Natural killer cell (primary cell): ENCODE measurements at regions not wholly inside any gene's neighbourhood (a gene's known extent, or its start where the extent isn't known, plus 50 kb on each side); places are given as distances from the start of the nearest gene placed in this dataset.

Source experiments
- ATAC-seq, 3 donors: fragments of 150-1000 bp in 2 of 3; fragments of 200-7000 bp in 1 of 3; cut with Tn5 transposase; 1 replicate in 1 of 3; 2 replicates in 2 of 3; pipeline ENCODE4 v1.10.0; 2021; ENCODE audit warnings: mild to moderate bottlenecking in 2 of 3, moderate library complexity in 2 of 3
- DNase-seq, 2 donors: peaks; one replicate each; pipeline versions ENCODE4 v3.0.0 to v3.0.0-alpha.2; 2013 to 2021; ENCODE audit warnings: mixed read lengths in 1 of 2
- H3K27ac ChIP-seq: one replicate; pipeline ENCODE4 v1.5.1; 2013; ENCODE audit warnings: mild to moderate bottlenecking, low read length
- H3K27me3 ChIP-seq: one replicate; pipeline ENCODE4 v1.6.1; 2013; ENCODE audit warnings: low read length; ENCODE audit not compliant: control insufficient read depth, insufficient read depth
- H3K36me3 ChIP-seq: one replicate; pipeline ENCODE4 v1.6.1; 2013; ENCODE audit warnings: low read length; ENCODE audit not compliant: control insufficient read depth, insufficient read depth
- H3K4me1 ChIP-seq: one replicate; pipeline ENCODE4 v1.6.1; 2013; ENCODE audit warnings: low read length; ENCODE audit not compliant: control insufficient read depth, insufficient read depth
- H3K4me3 ChIP-seq: one replicate; pipeline ENCODE4 v1.5.1; 2013; ENCODE audit warnings: low read length
- H3K9me3 ChIP-seq: one replicate; pipeline ENCODE4 v1.6.1; 2013; ENCODE audit warnings: low read length; ENCODE audit not compliant: control insufficient read depth, insufficient read depth
- H3K27ac Mint-ChIP-seq, 2 donors: one replicate each; pipeline ENCODE4 v1.8.0; 2022; ENCODE audit warnings: mild to moderate bottlenecking in 2 of 2, mixed read lengths in 2 of 2, moderate library complexity in 1 of 2
- H3K27me3 Mint-ChIP-seq, 2 donors: one replicate each; pipeline ENCODE4 v1.8.0; 2022; ENCODE audit warnings: low read depth in 2 of 2, mixed read lengths in 2 of 2
- H3K36me3 Mint-ChIP-seq: one replicate; pipeline ENCODE4 v1.8.0; 2022; ENCODE audit warnings: mixed read lengths
- H3K4me1 Mint-ChIP-seq, 2 donors: one replicate each; pipeline ENCODE4 v1.8.0; 2022; ENCODE audit warnings: mixed read lengths in 2 of 2
- H3K4me3 Mint-ChIP-seq: one replicate; pipeline ENCODE4 v1.8.0; 2022; ENCODE audit warnings: mild to moderate bottlenecking, moderate library complexity, mixed read lengths
- H3K9me3 Mint-ChIP-seq, 2 donors: one replicate each; pipeline ENCODE4 v1.8.0; 2022; ENCODE audit warnings: mixed read lengths in 2 of 2
- CTCF ChIP-seq: fragments of 200-600 bp; IDR thresholded peaks from one replicate; pipeline ENCODE4 v1.8.0; 2022; ENCODE audit warnings: antibody characterized with exemption
- WGBS: methylation state at CpG from one replicate; pipeline ENCODE4 v1.1.7; 2013; ENCODE audit warnings: missing lambda C conversion rate; ENCODE audit not compliant: insufficient coverage; 5-methylcytosine and 5-hydroxymethylcytosine counted together
- intact Hi-C: fragments of 100-400 bp; cut with micrococcal nuclease; formaldehyde crosslinking; loops from one replicate; pipeline ENCODE4 v1.14.2; 2022

GRCh38 chr5:143601357-143601756, 197.9 kb upstream of the NR3C1 start:
- H3K9me3 ChIP-seq: no peaks in the 10 kb centered on the region
- no peak for DNase-seq
- no peak overlapping the region for H3K27ac ChIP-seq
- no peak for TF ChIP-seq CTCF
- Mint-ChIP-seq H3K4me3 (no peak overlapping the region), H3K27ac (no peak overlapping the region), H3K4me1 (peaks cover 40 to 46% of the 10 kb centered on the region in 2 donors), H3K36me3 (no peaks in the 10 kb centered on the region), H3K27me3 (peaks cover 0 to 12% of the 10 kb centered on the region in 2 donors), H3K9me3 (peaks cover 0 to 2% of the 10 kb centered on the region in 2 donors)
- H3K36me3 ChIP-seq: no peaks in the 10 kb centered on the region
- no peaks in the 10 kb centered on the region for H3K27me3 ChIP-seq
- ATAC-seq: no peak
- peaks cover 22% of the 10 kb centered on the region for H3K4me1 ChIP-seq
- intact Hi-C loops: no loop called here
- WGBS: 97% methylated on average over 6 of the region's 6 CpGs
- H3K4me3 ChIP-seq: no peak overlapping the region

- Mint-ChIP-seq H3K4me3 (no peak overlapping the region), H3K27ac (no peak overlapping the region), H3K36me3 (no peaks in the 10 kb centered on the region), H3K9me3 (peaks cover 0 to 2% of the 10 kb centered on the region in 2 donors), H3K4me1 (peaks cover 31 to 38% of the 10 kb centered on the region in 2 donors), H3K27me3 (peaks cover 0 to 12% of the 10 kb centered on the region in 2 donors)
- no peaks in the 10 kb centered on the region for H3K9me3 ChIP-seq
- ATAC-seq (no peak), DNase-seq (no peak)
- 92% methylated on average over 4 of the region's 6 CpGs for WGBS
- H3K27ac ChIP-seq: no peak overlapping the region
- no peaks in the 10 kb centered on the region for H3K27me3 ChIP-seq
- H3K4me1 ChIP-seq: peaks cover 18% of the 10 kb centered on the region
- intact Hi-C loops: no loop called here
- no peak for TF ChIP-seq CTCF
- no peak overlapping the region for H3K4me3 ChIP-seq
- no peaks in the 10 kb centered on the region for H3K36me3 ChIP-seq
Observed at GRCh38 chr5:143600396-143601075, 197.1 kb upstream of the NR3C1 start.

- TF ChIP-seq CTCF: no peak
- Histone ChIP-seq H3K27me3 (no peaks in the 10 kb centered on the region), H3K36me3 (no peaks in the 10 kb centered on the region), H3K4me3 (no peak overlapping the region), H3K27ac (no peak overlapping the region), H3K9me3 (no peaks in the 10 kb centered on the region), H3K4me1 (peaks cover 12% of the 10 kb centered on the region)
- Mint-ChIP-seq H3K36me3 (no peaks in the 10 kb centered on the region), H3K4me3 (no peak overlapping the region), H3K9me3 (peaks cover 0 to 2% of the 10 kb centered on the region in 2 donors), H3K27ac (no peak overlapping the region), H3K4me1 (peaks cover 21 to 27% of the 10 kb centered on the region in 2 donors), H3K27me3 (peaks cover 0 to 10% of the 10 kb centered on the region in 2 donors)
- 96% methylated on average over 5 of the region's 6 CpGs for WGBS
- no peak for ATAC-seq
- DNase-seq: no peak
- intact Hi-C loops: no loop called here
Observed at GRCh38 chr5:143599474-143599873, 196.0 kb upstream of the NR3C1 start.

- Histone ChIP-seq H3K4me3 (no peak overlapping the region), H3K27ac (no peak overlapping the region), H3K9me3 (no peaks in the 10 kb centered on the region), H3K36me3 (no peaks in the 10 kb centered on the region), H3K27me3 (no peaks in the 10 kb centered on the region), H3K4me1 (peaks cover 10% of the 10 kb centered on the region)
- Mint-ChIP-seq H3K27ac (no peak overlapping the region), H3K4me3 (no peak overlapping the region), H3K4me1 (peaks cover 5% of the 10 kb centered on the region in 2 donors), H3K27me3 (peaks cover 0 to 3% of the 10 kb centered on the region in 2 donors), H3K9me3 (no peaks in the 10 kb centered on the region), H3K36me3 (no peaks in the 10 kb centered on the region)
- 100% methylated on average over 2 of the region's 3 CpGs for WGBS
- no peak for TF ChIP-seq CTCF
- DNase-seq (no peak), ATAC-seq (no peak)
- intact Hi-C loops: no loop called here
Observed at GRCh38 chr5:143596824-143597223, 193.3 kb upstream of the NR3C1 start.
